ENCODE measurements at regions not wholly inside any gene's neighbourhood (a gene's known extent, or its start where the extent isn't known, plus 50 kb on each side); places are given as distances from the start of the nearest gene placed in this dataset.
A peak's percentile ranks its signal among the peaks of the same experiment; 100 is the strongest.
"Not testable (repeated sequence)": the region's sequence is repeated elsewhere in the genome, so short reads cannot be mapped to it uniquely, and the experiment has no call there.

DNA sequence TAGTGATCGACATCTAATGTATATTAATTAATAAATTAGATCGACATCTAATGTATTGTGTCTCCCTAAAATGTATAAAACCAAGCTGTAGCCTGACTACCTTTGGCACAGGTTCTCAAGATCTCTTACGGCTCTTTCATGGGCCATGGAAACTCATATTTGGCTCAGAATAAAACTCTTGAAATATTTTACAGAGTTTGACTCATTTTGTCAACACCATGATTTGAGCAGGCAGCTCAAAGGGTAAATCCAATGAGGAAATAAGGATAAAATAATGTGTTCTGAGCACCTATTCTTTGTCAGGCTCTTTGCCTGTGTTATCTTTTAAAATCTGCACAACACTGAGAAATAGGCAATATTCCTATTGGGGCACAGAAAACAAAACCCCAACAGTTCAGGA is 223.4 kb upstream of the DUSP10 start:
- H3K27me3 Mint-ChIP-seq (ENCODE audit: unreplicated experiment), result no peaks in the 10 kb centered on the region
- DNase-seq, result no peak
- CTCF ChIA-PET, result interaction anchor here (0.8 to 1.6 kb wide), 7 partner anchors 14 to 487 kb away, joined by 3 to 19 read pairs (median 4); partner anchors contain the start of gene DUSP10

DNA sequence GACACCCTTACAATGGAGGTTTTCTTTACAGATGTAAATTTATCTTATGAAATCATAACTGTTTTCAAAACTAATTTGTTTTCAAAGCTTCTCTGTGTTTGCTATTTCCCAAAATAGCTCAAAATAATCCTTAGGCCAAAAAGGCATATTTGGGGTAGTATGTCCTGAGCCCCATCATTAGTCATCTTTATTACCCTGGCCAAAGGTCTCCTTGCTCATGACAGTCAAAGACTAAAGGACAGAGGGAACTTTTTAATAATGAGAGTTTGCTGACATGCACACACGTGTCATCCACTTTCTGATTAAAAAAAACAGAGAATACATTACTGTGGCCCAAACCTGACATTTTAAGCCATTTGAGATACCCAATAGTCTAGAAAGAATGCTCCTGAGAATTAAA is 221.9 kb upstream of the DUSP10 start:
- CTCF ChIA-PET, result interaction anchor here (0.7 kb wide), 1 partner anchor 27 kb away, joined by 3 read pairs; no protein-coding TSS in a partner anchor
- no peak overlapping the region for H3K4me3 Mint-ChIP-seq (ENCODE audit: low read depth, unreplicated experiment)

More for the DNA sequence above, 223.4 kb upstream of the DUSP10 start:
- no peak overlapping the region for H3K27ac Mint-ChIP-seq (ENCODE audit: unreplicated experiment)
- BruUV-seq (replicated peaks), result no TSS peak
- intact Hi-C loops (cut with micrococcal nuclease; ENCODE audit: unreplicated experiment), result loop anchor here (1.0 to 5.0 kb wide), 3 partner anchors 78 to 222 kb away; partner anchors contain the start of gene DUSP10
- TF ChIP-seq, protein P1, sequence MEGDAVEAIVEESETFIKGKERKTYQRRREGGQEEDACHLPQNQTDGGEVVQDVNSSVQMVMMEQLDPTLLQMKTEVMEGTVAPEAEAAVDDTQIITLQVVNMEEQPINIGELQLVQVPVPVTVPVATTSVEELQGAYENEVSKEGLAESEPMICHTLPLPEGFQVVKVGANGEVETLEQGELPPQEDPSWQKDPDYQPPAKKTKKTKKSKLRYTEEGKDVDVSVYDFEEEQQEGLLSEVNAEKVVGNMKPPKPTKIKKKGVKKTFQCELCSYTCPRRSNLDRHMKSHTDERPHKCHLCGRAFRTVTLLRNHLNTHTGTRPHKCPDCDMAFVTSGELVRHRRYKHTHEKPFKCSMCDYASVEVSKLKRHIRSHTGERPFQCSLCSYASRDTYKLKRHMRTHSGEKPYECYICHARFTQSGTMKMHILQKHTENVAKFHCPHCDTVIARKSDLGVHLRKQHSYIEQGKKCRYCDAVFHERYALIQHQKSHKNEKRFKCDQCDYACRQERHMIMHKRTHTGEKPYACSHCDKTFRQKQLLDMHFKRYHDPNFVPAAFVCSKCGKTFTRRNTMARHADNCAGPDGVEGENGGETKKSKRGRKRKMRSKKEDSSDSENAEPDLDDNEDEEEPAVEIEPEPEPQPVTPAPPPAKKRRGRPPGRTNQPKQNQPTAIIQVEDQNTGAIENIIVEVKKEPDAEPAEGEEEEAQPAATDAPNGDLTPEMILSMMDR (IDR thresholded peaks at IDR 0.05; ENCODE audit: unreplicated experiment), result no peak
- H3K4me1 Mint-ChIP-seq (ENCODE audit: low read depth, unreplicated experiment), result peaks cover 44% of the 10 kb centered on the region
- peaks cover 23% of the 10 kb centered on the region for H3K36me3 Mint-ChIP-seq (ENCODE audit: insufficient read depth, unreplicated experiment)
- H3K9me3 Mint-ChIP-seq (ENCODE audit: low read depth, unreplicated experiment), result no peaks in the 10 kb centered on the region
- H3K4me3 Mint-ChIP-seq (ENCODE audit: low read depth, unreplicated experiment), result no peak overlapping the region

DNA sequence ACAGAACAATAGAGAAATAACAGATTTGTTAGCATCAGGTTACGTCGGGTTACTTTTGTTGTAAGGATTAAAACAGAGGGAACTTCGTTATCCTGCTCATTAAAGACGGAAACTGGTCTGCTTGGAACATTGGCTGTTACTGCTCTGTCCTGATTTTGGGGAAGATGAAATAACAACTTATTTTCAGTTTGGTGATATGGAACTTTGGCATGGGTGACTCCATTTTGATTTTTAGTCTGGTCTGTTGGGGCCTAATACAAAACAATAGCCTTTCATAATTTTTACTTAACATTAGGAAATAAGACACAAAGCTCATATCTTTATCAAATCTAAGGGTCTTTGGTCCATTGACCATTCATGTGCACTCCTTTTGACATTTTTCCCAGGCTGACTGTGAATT is 220.5 kb upstream of the DUSP10 start:
- Mint-ChIP-seq H3K4me1 (ENCODE audit: low read depth, unreplicated experiment) (peaks cover 69% of the 10 kb centered on the region), H3K9me3 (ENCODE audit: low read depth, unreplicated experiment) (no peaks in the 10 kb centered on the region), H3K27me3 (ENCODE audit: unreplicated experiment) (no peaks in the 10 kb centered on the region), H3K36me3 (ENCODE audit: insufficient read depth, unreplicated experiment) (peaks cover 33% of the 10 kb centered on the region), H3K27ac (ENCODE audit: unreplicated experiment) (peak overlapping the region; percentile 94), H3K4me3 (ENCODE audit: low read depth, unreplicated experiment) (peak overlapping the region; percentile 51)
- CTCF ChIA-PET, result interaction anchor here (1.1 kb wide), 2 partner anchors 219 to 484 kb away, joined by 3 to 4 read pairs; no protein-coding TSS in a partner anchor
- DNase-seq, result no peak
- BruUV-seq (replicated peaks), result no TSS peak
- intact Hi-C loops (cut with micrococcal nuclease; ENCODE audit: unreplicated experiment), result loop anchor here (5.0 kb wide), 1 partner anchor 415 kb away; no protein-coding TSS in a partner anchor
- TF ChIP-seq, protein P1 (IDR thresholded peaks at IDR 0.05; ENCODE audit: unreplicated experiment), result no peak

More for the DNA sequence above, 221.9 kb upstream of the DUSP10 start:
- no TSS peak for BruUV-seq (replicated peaks)
- H3K27ac Mint-ChIP-seq (ENCODE audit: unreplicated experiment), result no peak overlapping the region
- TF ChIP-seq, protein P1 (IDR thresholded peaks at IDR 0.05; ENCODE audit: unreplicated experiment), result no peak
- peaks cover 58% of the 10 kb centered on the region for H3K4me1 Mint-ChIP-seq (ENCODE audit: low read depth, unreplicated experiment)
- no peaks in the 10 kb centered on the region for H3K27me3 Mint-ChIP-seq (ENCODE audit: unreplicated experiment)
- peaks cover 23% of the 10 kb centered on the region for H3K36me3 Mint-ChIP-seq (ENCODE audit: insufficient read depth, unreplicated experiment)
- intact Hi-C loops (cut with micrococcal nuclease; ENCODE audit: unreplicated experiment), result loop anchor here (2.0 to 5.0 kb wide), 2 partner anchors 221 to 416 kb away; partner anchors contain the start of gene DUSP10
- no peak for DNase-seq
- no peaks in the 10 kb centered on the region for H3K9me3 Mint-ChIP-seq (ENCODE audit: low read depth, unreplicated experiment)

DNA sequence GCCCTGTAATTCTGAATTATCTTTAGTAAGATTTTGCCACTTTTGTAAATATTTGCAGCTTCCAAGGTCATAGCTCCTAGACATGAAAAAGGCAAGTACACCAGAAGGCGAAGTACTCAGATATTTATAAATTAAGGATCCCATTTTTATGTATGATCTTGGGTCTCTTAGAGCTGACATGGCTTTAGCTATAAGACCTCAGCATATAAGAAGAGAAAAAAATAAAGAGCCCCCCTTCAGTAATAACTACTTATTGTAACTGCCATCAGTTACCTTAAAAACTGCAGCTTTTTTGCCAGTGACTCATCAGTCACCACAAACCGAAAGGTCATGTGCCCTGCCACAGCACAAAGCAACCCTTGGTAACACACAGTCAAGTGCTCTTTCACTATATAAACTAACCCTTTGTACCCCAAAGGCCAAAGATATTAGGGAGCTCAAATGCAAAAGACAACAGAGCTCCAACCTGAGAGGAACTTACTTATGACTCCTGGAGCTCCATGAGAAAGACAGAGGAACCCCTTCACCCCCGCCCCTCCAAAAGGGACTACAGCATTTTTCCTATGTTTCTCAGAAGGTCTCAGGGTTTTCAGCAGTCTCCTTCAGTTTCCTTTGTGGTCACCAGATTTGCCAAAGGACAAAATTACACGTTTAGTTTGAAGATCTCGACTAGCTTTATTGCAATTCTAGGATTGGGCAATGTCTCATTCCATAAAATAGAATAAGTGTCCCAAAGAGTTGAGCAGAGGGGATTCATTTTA is 219.8 kb upstream of the DUSP10 start:
- Mint-ChIP-seq H3K27ac (ENCODE audit: unreplicated experiment) (peak overlapping the region; percentile 94), H3K4me1 (ENCODE audit: low read depth, unreplicated experiment) (peaks cover 68% of the 10 kb centered on the region), H3K36me3 (ENCODE audit: insufficient read depth, unreplicated experiment) (peaks cover 33% of the 10 kb centered on the region), H3K9me3 (ENCODE audit: low read depth, unreplicated experiment) (no peaks in the 10 kb centered on the region), H3K4me3 (ENCODE audit: low read depth, unreplicated experiment) (peak overlapping the region; percentile 51), H3K27me3 (ENCODE audit: unreplicated experiment) (no peaks in the 10 kb centered on the region)
- DNase-seq, result peak; percentile 74
- CTCF ChIA-PET, result interaction anchor here (0.6 to 1.1 kb wide), 7 partner anchors 10 to 484 kb away, joined by 3 to 4 read pairs (median 3); partner anchors contain the start of gene DUSP10
- TF ChIP-seq, protein P1 (IDR thresholded peaks at IDR 0.05; ENCODE audit: unreplicated experiment), result no peak
- no TSS peak for BruUV-seq (replicated peaks)
- intact Hi-C loops (cut with micrococcal nuclease; ENCODE audit: unreplicated experiment), result loop anchor here (5.0 kb wide), 1 partner anchor 414 kb away; no protein-coding TSS in a partner anchor

DNA sequence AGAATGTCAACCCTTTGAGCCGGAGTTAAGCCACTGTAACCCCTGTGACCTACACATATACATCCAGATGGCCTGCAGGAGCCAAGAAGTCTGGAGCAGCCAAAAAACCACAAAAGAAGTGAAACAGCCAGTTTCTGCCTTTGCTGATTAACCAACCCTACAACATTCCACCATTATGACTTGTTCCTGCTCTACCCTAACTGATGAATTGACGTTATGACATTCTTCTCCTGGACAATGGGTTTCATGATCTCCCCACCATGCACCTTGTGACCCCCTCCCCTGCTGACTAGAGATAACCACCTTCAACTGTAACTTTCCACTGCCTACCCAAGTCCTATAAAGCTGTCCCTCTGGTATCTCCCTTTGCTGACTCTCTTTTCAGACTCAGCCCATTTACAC is 216.3 kb upstream of the DUSP10 start:
- Mint-ChIP-seq H3K4me3 (ENCODE audit: low read depth, unreplicated experiment) (peak overlapping the region; percentile 26), H3K27ac (ENCODE audit: unreplicated experiment) (peak overlapping the region; percentile 94), H3K9me3 (ENCODE audit: low read depth, unreplicated experiment) (peaks cover 15% of the 10 kb centered on the region), H3K36me3 (ENCODE audit: insufficient read depth, unreplicated experiment) (peaks cover 26% of the 10 kb centered on the region), H3K4me1 (ENCODE audit: low read depth, unreplicated experiment) (peaks cover 53% of the 10 kb centered on the region)
- peak; percentile 82 for DNase-seq
- H3K27me3 Mint-ChIP-seq (ENCODE audit: unreplicated experiment); CTCF ChIA-PET; BruUV-seq (replicated peaks): not testable (repeated sequence)
- intact Hi-C loops (cut with micrococcal nuclease; ENCODE audit: unreplicated experiment), result loop anchor here (1.0 to 5.0 kb wide), 2 partner anchors 10 to 131 kb away; no protein-coding TSS in a partner anchor

DNA sequence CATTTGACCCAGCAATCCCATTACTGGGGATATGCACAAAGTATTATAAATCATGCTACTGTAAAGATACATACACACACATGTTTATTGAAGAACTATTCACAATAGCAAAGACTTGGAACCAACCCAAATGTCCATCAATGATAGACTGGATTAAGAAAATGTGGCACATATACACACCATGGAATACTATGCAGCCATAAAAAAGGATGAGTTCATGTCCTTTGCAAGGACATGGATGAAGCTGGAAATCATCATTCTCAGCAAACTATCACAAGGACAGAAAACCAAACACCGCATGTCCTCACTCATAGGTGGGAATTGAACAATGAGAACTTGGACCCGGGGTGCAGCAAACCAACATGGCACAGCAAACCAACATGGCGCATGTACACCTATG is 215.5 kb upstream of the DUSP10 start:
- BruUV-seq (replicated peaks); H3K27me3 Mint-ChIP-seq (ENCODE audit: unreplicated experiment); DNase-seq; CTCF ChIA-PET; H3K4me3 Mint-ChIP-seq (ENCODE audit: low read depth, unreplicated experiment): not testable (repeated sequence)
- intact Hi-C loops (cut with micrococcal nuclease; ENCODE audit: unreplicated experiment), result loop anchor here (5.0 kb wide), 1 partner anchor 130 kb away; no protein-coding TSS in a partner anchor
- Mint-ChIP-seq H3K27ac (ENCODE audit: unreplicated experiment) (peak overlapping the region; percentile 94), H3K36me3 (ENCODE audit: insufficient read depth, unreplicated experiment) (peaks cover 20% of the 10 kb centered on the region), H3K4me1 (ENCODE audit: low read depth, unreplicated experiment) (peaks cover 46% of the 10 kb centered on the region), H3K9me3 (ENCODE audit: low read depth, unreplicated experiment) (peaks cover 21% of the 10 kb centered on the region)

Data from Calu3 (cell line).